HEK293 (cell line): ENCODE measurements at regions not wholly inside any gene's neighbourhood (a gene's known extent, or its start where the extent isn't known, plus 50 kb on each side); places are given as distances from the start of the nearest gene placed in this dataset.

Experiments used
- CTCF ChIA-PET: fragments of 350-600 bp; formaldehyde crosslinking; extraction: SDS; loops from one replicate; lab custom pipeline; 2021; ENCODE audit warnings: antibody characterized with exemption; lab: Yijun Ruan, JAX
- POLR2A ChIA-PET: fragments of 300-600 bp; formaldehyde crosslinking; extraction: SDS; loops from one replicate; lab custom pipeline; 2020; ENCODE audit warnings: antibody characterized with exemption, inconsistent platforms; lab: Yijun Ruan, JAX
- H3K27ac ChIP-seq: fragments of 200-500 bp; sonication (Bioruptor generic); 2 replicates; pipeline ENCODE4 v1.5.1; 2014; ENCODE audit warnings: low read depth, low read length, control low read depth, inconsistent platforms; ENCODE audit errors: extremely low read depth
- H3K36me3 ChIP-seq, 2 experiments: fragments of 200-500 bp in 1 of 2; sonication (Bioruptor generic) in 1 of 2; 1 replicate in 1 of 2; 2 replicates in 1 of 2; pipeline ENCODE4 v1.5.1; 2014 to 2017; ENCODE audit warnings: inconsistent platforms in 2 of 2, low read length in 2 of 2; ENCODE audit not compliant: control insufficient read depth in 2 of 2, insufficient read depth in 1 of 2
- H3K4me1 ChIP-seq: fragments of 200-500 bp; sonication (Bioruptor generic); 2 replicates; pipeline ENCODE4 v1.5.1; 2014; ENCODE audit warnings: mild to moderate bottlenecking, low read length, inconsistent platforms; ENCODE audit not compliant: control insufficient read depth, insufficient read depth
- H3K4me3 ChIP-seq: 2 replicates; pipeline ENCODE4 v1.5.1; 2011; ENCODE audit warnings: low read depth, mild to moderate bottlenecking, control low read depth, low read length, moderate library complexity
- H3K9me3 ChIP-seq: fragments of 200-500 bp; sonication (Bioruptor generic); 2 replicates; pipeline ENCODE4 v1.5.1; 2014; ENCODE audit warnings: low read depth, low read length, inconsistent platforms; ENCODE audit not compliant: control insufficient read depth, insufficient read depth
- GLI4 ChIP-seq: fragments of 450-650 bp; formaldehyde crosslinking; IDR thresholded peaks from 2 replicates; pipeline ENCODE4 v1.5.1; 2016; ENCODE audit warnings: missing biosample characterization, missing genetic modification characterization
- GLIS2 ChIP-seq: fragments of 450-650 bp; formaldehyde crosslinking; IDR thresholded peaks from 2 replicates; pipeline ENCODE4 v1.5.1; 2016; ENCODE audit warnings: missing biosample characterization, missing genetic modification characterization
- HOXD13 ChIP-seq: sonication (generic); formaldehyde crosslinking; IDR thresholded peaks from 2 replicates; pipeline ENCODE4 v1.8.0; 2022; ENCODE audit warnings: missing genetic modification reagents, borderline replicate concordance
- KLF9 ChIP-seq: fragments of 450-650 bp; formaldehyde crosslinking; IDR thresholded peaks from 2 replicates; pipeline ENCODE4 v1.5.1; 2016; ENCODE audit warnings: missing biosample characterization, missing genetic modification characterization, low read depth
- PRDM6 ChIP-seq: fragments of 450-650 bp; formaldehyde crosslinking; IDR thresholded peaks from 2 replicates; pipeline ENCODE4 v1.5.1; 2017; ENCODE audit warnings: missing biosample characterization, missing genetic modification characterization
- ZFHX2 ChIP-seq: fragments of 450-650 bp; formaldehyde crosslinking; conservative IDR thresholded peaks from 2 replicates; pipeline ENCODE4 v1.5.1; 2016; ENCODE audit warnings: missing biosample characterization, missing genetic modification characterization
- ZIC2 ChIP-seq: fragments of 450-650 bp; formaldehyde crosslinking; IDR thresholded peaks from 2 replicates; pipeline ENCODE4 v1.5.1; 2016; ENCODE audit warnings: missing biosample characterization, missing genetic modification characterization
- ZNF138 ChIP-seq: fragments of 450-650 bp; formaldehyde crosslinking; IDR thresholded peaks from 2 replicates; pipeline ENCODE4 v1.5.1; 2016; ENCODE audit warnings: missing biosample characterization, missing genetic modification characterization, borderline replicate concordance
- ZNF202 ChIP-seq: fragments of 450-650 bp; formaldehyde crosslinking; IDR thresholded peaks from 2 replicates; pipeline ENCODE4 v1.5.1; 2016; ENCODE audit warnings: missing biosample characterization, missing genetic modification characterization, borderline replicate concordance
- ZNF335 ChIP-seq: fragments of 450-650 bp; formaldehyde crosslinking; conservative IDR thresholded peaks from 2 replicates; pipeline ENCODE4 v1.5.1; 2016; ENCODE audit warnings: missing biosample characterization, missing genetic modification characterization
- ZNF350 ChIP-seq: fragments of 450-650 bp; formaldehyde crosslinking; IDR thresholded peaks from 2 replicates; pipeline ENCODE4 v1.5.0; 2017; ENCODE audit warnings: missing biosample characterization, mild to moderate bottlenecking, missing genetic modification characterization
- ZNF529 ChIP-seq: fragments of 450-650 bp; formaldehyde crosslinking; IDR thresholded peaks from 2 replicates; pipeline ENCODE4 v1.5.1; 2017; ENCODE audit warnings: missing genetic modification characterization, missing biosample characterization; ENCODE audit not compliant: insufficient replicate concordance
- ZNF530 ChIP-seq: fragments of 450-650 bp; formaldehyde crosslinking; IDR thresholded peaks from 2 replicates; pipeline ENCODE4 v1.5.1; 2016; ENCODE audit warnings: low read depth, missing biosample characterization, missing genetic modification characterization
- ZNF623 ChIP-seq: fragments of 450-650 bp; formaldehyde crosslinking; IDR thresholded peaks from 2 replicates; pipeline ENCODE4 v1.5.1; 2016; ENCODE audit warnings: missing biosample characterization, missing genetic modification characterization
- ZNF692 ChIP-seq: fragments of 450-650 bp; formaldehyde crosslinking; IDR thresholded peaks from 2 replicates; pipeline ENCODE4 v1.5.1; 2016; ENCODE audit warnings: missing biosample characterization, missing genetic modification characterization
- ZNF777 ChIP-seq: fragments of 450-650 bp; formaldehyde crosslinking; IDR thresholded peaks from 2 replicates; pipeline ENCODE4 v1.5.1; 2017; ENCODE audit warnings: missing biosample characterization, missing genetic modification characterization, borderline replicate concordance
- TF ChIP-seq, protein P1 (sequence below): fragments of 450-650 bp; IDR thresholded peaks from 2 replicates; pipeline ENCODE4 v1.5.1; 2018; ENCODE audit warnings: missing biosample characterization, missing genetic modification characterization
- TF ChIP-seq, protein P2 (sequence below): fragments of 450-650 bp; formaldehyde crosslinking; IDR thresholded peaks from 2 replicates; pipeline ENCODE4 v1.5.1; 2016; ENCODE audit warnings: missing biosample characterization, missing genetic modification characterization

DNA sequence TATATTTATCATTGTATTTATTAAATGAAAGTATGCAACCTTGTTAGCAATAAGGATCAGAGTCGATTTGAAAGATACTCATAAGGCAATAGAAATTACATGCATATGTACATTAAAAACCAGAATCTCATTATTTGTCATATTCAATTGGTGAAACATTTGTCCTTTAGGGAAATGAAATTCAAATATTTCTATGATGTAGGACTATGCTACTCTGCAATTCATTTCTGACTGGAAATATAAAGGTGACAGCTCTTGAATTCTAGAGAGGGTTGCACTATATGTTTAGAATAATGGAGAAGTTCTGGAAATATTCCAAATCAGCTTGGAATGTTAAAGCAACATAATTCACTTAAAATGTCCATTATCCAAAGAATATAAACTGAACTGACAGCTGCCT lies 1519.8 kb downstream of the ARAP2 start (continued):
- TF ChIP-seq ZNF692 = no peak
- TF ChIP-seq GLIS2 (tag by site-specific recombination) = no peak

- Histone ChIP-seq H3K9me3 (no peaks in the 10 kb centered on the region), H3K27ac (no peak overlapping the region), H3K4me1 (no peaks in the 10 kb centered on the region), H3K36me3 (no peaks in the 10 kb centered on the region), H3K4me3 (no peak overlapping the region)
- ChIA-PET CTCF (interaction anchor here (1.3 kb wide), 1 partner anchor 11 kb away, joined by 3 read pairs; no protein-coding TSS in a partner anchor), POLR2A (no interaction called here)
- TF ChIP-seq ZNF623 (tag by site-specific recombination) (no peak), ZNF335 (tag by site-specific recombination) (no peak), PRDM6 (tag by site-specific recombination) (no peak), ZNF529 (tag by site-specific recombination) (no peak), GLI4 (tag by site-specific recombination) (no peak), ZNF138 (tag by site-specific recombination) (no peak), ZFHX2 (tag by site-specific recombination) (no peak), HOXD13 (CRISPR knock-in tag) (no peak), ZNF777 (tag by site-specific recombination) (no peak), ZNF350 (no peak), ZNF530 (no peak), ZIC2 (tag by site-specific recombination) (no peak)
- TF ChIP-seq, protein P1, sequence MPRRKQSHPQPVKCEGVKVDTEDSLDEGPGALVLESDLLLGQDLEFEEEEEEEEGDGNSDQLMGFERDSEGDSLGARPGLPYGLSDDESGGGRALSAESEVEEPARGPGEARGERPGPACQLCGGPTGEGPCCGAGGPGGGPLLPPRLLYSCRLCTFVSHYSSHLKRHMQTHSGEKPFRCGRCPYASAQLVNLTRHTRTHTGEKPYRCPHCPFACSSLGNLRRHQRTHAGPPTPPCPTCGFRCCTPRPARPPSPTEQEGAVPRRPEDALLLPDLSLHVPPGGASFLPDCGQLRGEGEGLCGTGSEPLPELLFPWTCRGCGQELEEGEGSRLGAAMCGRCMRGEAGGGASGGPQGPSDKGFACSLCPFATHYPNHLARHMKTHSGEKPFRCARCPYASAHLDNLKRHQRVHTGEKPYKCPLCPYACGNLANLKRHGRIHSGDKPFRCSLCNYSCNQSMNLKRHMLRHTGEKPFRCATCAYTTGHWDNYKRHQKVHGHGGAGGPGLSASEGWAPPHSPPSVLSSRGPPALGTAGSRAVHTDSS (tag by site-specific recombination) = no peak
- TF ChIP-seq, protein P2, sequence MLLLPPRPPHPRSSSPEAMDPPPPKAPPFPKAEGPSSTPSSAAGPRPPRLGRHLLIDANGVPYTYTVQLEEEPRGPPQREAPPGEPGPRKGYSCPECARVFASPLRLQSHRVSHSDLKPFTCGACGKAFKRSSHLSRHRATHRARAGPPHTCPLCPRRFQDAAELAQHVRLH (tag by site-specific recombination) = no peak
Observed at GRCh38 chr4:34731070-34731469, 1513.2 kb downstream of the ARAP2 start.

DNA sequence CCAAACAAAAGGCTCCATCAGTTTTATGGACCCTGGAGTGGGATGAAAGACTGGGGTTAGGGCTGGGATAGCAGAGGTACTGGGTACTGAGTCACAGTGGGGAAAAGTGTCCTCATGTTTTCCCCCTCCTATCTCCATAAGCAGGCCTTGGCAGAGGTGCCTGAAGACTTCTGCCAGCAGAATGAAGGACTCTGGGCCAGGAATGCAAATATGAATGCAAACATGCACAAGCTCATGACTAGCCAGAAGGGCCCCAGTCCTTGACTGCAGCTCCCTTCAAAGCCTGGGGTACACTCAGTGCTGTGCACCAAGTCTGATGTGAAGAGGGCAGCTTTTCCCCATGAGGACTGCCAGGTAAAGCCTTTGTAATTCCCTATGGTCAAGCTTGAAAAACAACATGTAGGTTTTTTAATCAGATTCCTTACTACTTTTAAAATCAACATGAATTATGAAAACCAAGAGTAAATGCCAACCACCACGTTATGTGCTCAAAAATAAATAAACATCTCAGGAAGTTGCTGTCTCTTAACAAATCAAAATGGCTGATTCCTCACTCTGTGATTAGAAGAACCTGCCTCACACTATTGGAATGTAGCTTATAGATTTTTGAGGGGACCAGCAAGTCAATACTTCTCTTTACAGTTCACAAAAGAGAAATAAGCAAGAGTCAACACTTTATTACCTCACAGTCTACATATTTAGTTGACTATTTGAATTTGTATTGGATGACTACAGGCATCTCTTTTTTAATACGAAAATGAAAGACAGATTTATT lies 1512.0 kb downstream of the ARAP2 start:
- H3K27ac ChIP-seq = no peak overlapping the region
- H3K4me3 ChIP-seq = no peak overlapping the region
- CTCF ChIA-PET = interaction anchor here (0.5 to 1.3 kb wide), 2 partner anchors 12 kb away, joined by 3 read pairs; no protein-coding TSS in a partner anchor
- H3K9me3 ChIP-seq = no peaks in the 10 kb centered on the region
- H3K36me3 ChIP-seq = no peaks in the 10 kb centered on the region
- POLR2A ChIA-PET = no interaction called here
- TF ChIP-seq ZNF202 (tag by site-specific recombination) (no peak), KLF9 (tag by site-specific recombination) (no peak)
- no peaks in the 10 kb centered on the region for H3K4me1 ChIP-seq
